HG03280 (cell line): ENCODE measurements at regions not wholly inside any gene's neighbourhood (a gene's known extent, or its start where the extent isn't known, plus 50 kb on each side); places are given as distances from the start of the nearest gene placed in this dataset.
A peak's percentile ranks its signal among the peaks of the same experiment; 100 is the strongest.

ENCODE experiments used
- ATAC-seq: cut with Tn5 transposase; IDR thresholded peaks from one replicate; pipeline ENCODE4 v1.9.1; 2021; ENCODE audit warnings: mild to moderate bottlenecking, moderate library complexity; ENCODE audit not compliant: unreplicated experiment

DNA sequence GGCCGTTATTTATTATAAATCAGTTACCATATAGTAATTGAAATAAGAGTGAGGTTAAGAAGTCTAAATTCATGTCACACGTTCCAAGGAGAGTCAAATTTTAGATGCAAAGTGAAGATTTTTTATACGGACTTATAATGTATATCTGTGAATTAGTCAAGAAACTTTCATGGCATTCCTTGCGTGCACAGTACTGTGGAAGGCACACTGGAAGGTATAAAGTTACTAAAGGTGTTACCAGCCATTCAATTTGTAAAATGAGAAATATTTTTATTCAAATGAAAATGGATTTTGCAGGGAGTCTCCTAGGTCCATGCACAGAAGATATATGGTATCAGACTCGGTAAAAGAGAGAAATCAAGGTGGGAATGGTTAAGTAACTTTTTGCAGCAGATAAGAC is 408.1 kb upstream of the CTNND2 start:
- no peak for ATAC-seq

DNA sequence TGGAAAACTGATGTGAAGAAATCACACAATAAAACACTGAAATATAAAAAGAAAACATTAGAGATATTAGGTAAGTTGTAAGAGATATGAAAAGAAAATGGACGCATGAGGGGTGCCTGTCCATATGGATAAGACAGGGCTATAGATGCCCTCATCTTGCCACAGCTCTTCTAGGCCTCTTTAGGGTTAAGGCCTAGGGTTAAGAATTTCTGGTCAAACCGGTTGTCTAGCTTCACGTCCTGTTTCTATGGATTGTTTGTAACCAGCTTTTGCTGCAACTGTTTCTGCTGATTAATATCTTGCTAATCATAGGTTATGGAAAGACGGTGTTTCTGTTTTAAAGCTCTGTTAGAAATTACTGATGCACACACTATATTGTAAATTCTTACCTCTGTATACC is 389.9 kb upstream of the CTNND2 start:
- ATAC-seq = no peak

DNA sequence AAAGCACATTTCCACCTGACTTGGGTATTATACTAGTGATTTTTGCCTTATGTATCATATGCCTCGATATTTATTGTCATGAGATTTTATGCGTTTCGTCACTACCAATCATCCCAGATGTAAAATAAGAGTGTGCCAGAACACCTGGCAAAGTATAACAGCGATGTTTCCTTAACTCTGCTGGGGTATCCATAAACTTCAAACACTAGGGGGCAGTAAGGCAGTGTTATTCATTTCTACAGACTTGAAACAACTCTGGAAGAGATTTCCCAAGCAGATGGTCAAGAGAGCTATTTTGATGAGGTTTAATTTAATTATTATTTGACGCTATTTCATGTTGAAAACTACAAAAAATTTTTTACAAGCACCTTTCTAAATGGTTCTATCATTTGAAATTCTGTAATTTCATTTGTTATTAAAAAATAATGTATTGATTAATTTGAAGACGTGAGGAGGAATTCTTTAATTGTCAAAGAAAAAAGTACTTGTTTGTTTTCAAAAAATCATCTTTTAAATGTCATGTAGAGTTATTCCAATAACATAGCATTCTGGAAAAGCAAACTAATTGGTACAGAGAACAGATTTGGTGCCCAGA is 388.5 kb upstream of the CTNND2 start:
- no peak for ATAC-seq

DNA sequence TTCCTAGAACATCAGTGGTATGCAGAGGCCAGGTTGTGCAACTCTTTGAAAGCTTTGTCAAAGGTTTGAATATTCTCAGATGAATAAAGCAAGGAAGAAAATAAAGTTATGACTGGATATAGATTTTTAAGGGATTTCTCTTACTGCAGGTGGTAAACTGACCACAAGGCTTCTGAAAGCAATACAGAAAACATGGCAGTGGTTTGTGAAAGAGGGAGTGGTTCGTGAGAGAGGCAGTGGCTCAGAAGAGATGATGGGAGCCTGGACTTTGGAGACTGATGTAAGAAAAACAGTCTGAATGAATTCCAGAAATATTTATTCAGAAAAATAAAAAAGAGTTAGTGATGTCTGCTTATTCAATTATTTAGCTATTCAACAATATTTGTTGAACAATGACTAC is 380.4 kb upstream of the CTNND2 start:
- no peak for ATAC-seq

DNA sequence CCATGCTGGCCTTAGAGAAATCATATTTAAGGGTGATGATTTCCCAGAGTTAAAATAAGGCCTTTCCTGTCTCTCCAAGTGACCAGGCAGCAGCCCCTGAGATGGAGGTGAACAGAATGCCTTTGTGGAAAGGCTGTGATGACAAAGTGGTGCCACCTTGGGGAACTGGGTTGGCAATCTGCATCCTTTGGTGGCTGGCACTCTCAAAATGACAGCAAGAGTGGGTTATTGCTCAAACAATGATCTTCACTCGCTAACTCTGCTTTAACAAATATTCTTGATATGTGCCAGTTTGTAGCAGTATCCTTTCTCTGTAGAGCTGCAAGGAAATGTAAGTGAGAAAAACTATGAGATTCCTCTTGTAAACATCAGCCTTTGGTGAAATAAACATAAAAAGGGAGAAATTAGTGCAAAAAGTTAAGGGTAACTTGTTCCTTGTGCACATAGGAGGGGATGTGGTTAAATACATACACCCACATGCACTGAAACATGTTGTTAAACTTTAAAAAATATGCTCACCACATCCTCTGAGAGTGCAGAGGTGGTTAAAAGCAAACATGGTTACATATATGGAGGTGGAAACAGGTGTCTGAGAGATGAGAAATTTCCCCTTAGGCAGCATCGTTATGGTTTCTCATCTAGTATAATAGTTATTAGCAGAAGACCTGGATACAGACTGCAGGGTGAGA is 373.4 kb upstream of the CTNND2 start:
- ATAC-seq = peak; percentile 70

DNA sequence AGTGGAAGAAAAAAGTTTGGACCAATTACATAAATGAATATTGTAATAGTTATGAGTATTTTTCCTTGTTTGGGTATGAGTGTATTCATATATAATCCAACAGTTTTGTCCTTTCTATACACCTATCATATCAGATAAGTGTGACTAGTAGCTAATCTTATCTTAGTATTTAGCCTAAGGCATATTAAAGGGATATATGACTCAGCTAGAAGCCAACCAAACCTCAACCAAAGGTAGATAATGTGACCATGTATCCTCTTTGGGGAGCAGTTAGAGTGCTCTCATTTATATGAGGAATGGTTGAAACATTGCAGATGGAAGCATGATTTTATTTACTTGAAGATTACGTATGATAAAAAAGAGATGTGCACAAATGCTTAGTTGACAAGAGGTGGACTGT is 370.0 kb upstream of the CTNND2 start:
- no peak for ATAC-seq

DNA sequence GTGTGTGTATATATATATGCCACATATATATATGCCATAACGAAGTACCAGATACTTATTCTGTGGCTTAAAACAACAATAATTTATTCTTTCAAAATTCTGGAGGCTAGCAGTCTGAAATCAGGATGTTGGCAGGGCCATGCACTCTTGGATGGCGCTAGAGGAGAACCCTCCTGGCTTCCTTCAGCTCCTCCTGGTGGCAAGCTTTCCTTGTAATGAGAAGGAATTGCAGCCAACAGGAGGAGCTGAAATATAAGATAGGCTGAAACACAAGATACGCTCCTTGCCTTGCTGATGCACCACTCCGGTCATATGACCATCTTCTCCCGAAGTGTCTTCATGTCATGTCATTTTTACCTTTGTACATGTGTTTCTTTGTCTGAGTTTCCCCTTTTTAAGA is 368.1 kb upstream of the CTNND2 start:
- no peak for ATAC-seq

DNA sequence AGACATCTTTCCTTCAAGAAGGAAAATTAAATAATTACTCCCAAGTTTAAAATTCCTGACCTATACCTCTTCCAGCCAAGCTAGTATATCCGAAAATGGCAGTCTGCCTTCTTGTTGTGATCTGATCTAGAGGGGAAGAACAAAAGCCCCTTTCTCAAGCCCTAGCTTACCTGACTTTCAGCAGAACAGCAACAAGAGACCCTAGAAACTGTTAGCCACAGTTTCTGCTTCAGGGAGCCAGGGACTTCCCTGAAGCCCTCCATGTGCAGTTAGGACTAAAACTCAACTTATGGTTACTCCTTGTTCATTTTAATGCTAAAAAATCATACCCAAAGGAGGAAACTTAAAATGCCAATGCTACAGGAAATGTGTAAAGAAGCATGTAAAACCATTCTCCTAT is 366.7 kb upstream of the CTNND2 start:
- no peak for ATAC-seq

DNA sequence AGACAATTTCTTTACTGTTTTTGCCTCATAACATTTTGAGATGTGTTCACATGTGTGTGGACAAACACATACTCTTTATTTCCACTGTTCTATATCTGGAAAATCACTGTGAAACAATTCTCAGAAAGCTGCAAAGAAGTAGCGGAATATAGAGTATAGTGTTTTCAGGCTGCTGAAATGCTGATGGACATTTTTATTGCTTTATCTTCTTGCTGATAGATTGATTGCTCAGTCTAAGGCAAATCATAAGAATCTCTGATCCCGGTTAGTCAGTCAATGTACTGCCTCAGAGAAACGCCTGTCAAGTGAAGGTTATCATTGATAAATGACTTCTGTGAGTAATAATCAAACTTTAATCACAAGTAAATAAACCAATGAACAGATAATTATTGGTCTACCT is 364.9 kb upstream of the CTNND2 start:
- no peak for ATAC-seq

DNA sequence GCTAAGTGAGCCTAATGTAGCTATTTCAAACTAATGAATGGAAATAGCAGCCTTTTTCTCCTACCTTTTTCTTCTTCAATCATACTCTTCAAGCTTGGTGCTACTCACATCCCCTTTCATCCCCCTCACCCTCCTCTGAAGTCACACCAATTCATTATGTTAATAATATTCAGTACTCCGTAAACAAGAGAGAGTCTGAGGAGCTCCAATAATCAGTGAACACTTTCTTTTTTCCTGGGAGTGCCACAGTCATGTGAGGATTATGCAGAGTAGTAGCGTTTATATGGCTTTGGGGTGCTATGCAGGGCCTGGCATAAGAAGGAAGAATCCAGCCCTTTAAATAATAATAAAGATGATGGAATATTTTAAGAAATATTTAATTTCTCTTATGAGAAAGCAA is 354.3 kb upstream of the CTNND2 start:
- no peak for ATAC-seq

DNA sequence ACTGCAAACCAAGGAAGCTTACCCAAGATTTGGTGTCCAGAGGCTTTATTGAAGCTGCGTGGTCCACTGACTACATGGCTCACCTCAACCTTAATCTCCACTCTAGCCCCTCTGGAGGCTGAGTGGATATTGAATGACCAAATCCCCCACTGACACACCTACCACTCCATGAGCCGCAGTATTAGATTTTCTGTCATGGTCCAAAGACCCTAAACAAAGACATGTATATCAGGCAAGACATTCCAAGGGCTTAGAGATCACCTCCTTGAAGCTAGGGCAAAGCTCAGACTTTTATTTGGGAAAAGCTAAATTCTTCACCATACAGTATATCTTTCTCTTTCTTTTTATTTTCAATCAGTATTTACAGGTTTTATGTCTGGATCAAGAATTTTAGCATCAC is 346.2 kb upstream of the CTNND2 start:
- no peak for ATAC-seq

DNA sequence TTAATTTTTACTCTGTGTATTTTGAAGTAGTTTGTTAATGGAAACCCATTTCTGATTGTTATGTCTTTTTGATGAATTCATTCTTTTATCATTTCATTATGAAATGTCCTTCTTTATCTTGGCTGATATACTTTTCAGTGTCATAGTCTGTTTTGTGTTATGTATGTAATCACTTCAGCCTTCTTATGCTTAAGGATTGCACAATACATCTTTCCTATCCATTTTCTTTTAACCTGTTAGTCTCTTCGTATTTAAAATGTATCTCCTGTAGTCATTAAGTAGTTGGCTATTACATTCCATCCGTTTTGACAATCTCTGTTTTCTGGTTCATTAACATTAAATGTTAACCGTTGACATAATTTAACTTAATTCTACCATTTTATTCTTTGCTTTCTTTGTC is 344.6 kb upstream of the CTNND2 start:
- ATAC-seq = no peak

DNA sequence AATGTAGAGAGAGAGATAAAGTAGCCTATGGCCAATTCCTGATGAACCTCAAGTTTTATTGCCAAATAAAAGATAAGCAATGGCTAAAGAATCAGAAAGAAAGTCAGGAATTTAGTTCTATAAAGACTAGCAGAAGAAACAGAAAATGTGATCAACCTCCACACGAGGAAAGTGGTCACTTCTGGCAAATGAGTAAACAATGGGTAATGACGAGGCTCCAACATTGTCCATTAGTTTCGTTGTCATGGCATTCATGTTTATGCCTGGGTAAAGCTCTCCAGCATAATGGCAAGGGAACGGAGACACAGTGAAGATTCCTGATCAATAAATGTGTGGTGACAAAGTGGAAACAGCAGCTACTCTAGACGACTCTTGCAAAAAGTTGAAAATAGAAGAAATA is 341.8 kb upstream of the CTNND2 start:
- no peak for ATAC-seq

DNA sequence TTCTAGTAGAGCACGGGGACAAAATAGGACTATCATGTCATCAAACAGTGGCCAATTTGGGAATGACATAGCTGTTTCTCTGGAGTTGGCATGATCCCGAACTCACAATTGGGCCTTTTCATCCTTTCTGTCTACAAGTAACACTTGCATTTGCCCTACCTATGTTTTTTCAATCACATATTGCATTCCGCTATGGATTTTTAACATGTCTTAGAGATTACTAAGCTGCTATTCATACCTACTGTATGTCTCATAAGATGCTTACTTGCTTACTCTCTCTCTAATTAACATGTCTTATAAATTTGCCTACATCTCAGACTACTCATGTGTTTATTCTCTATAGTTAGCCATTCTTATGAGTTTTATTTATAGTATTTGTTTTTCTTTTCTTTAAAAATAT is 341.2 kb upstream of the CTNND2 start:
- no peak for ATAC-seq

DNA sequence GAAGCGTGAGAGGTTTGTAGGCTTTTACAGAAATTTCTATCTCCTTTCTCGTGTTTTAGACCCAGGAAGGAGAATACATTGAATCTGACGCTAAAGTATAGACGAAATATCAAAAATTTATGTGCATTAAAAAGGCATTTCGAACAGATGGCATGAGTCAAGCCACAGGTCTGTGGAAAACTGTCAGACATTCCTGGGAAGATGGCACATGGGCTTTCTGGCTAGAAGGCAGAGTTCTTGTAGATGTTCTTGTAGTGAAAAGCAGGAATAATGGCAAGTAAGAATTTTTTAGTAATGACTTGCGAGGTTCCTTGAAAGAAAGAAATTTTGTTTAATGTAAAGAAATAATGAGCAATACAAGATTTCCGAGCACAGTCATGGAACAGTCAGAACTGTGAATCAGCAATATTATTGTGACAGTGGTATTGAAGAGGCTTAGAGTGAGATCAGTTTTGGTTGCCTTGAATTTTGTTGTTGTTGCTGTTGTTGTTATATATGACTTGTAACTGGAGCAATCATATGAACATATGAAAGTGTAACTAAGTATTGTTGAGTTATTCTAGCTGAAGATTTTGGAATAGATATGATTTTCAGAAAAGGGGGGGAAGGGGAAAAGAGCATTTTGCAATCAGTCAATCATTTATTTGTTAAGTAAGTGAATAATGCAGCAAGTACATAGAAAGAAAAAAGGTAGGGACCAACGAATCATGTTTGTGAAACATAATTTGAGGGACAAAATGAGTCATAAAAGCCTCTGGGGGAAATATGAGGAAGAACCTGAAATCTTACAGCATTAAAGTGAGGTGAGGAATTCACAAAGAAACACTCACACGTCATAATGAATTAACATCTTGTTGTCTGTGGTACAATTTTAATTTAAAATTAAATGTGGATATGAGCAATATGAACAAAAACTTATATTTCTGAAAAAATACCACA is 339.0 kb upstream of the CTNND2 start:
- no peak for ATAC-seq

DNA sequence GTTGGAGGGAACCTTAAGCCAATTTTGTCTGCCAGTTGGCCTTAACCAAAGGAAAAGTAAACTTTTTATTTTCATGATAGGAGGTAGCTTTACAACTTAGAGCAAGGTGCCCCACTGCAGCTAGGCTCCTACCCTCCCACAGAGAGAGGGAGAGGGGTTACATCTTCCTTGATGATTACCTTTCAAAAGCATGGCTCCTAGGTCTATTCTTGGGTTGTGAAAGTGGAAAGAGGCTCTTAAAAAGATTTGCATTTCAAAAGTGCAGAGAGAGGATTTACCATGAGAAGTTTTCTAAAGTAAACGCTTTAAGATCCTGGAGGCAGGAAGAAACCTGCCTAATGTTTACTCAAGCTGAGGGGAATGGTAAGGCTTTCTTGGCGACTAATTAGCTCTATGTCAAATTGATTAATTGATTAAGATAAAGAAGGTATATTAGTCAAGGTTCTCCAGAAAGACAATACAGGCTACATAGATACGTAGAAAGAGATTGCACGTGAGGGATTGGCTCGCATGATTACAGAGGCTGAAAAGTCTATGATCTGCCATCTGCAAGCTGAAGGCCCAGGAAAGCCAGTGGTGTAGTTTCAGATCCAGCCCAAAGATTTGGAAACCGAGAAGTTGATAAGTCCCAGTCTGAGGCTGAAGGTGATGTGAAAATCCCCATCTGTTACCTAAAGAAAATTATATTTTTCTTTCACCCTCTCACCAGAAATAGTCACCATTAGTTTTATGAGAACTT is 333.8 kb upstream of the CTNND2 start:
- ATAC-seq = no peak

DNA sequence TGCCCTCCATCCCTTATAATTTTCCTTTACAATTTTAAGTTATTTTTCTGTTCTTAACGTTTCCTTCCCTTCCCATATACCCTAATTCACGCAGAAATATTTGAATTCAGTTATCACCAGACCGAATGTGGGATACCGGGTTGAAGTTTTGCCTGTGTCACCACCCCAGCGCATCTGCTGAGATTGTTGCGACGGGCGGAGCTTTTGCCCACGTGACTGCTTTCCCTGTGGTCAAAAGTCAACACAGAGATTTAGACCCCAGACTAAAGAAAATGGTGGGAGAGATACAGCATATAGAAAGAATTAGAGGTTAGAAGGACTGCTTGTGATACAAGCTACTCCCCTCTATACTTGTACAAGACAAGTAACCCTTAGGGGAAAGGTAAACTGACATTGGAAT is 326.4 kb upstream of the CTNND2 start:
- ATAC-seq = no peak

DNA sequence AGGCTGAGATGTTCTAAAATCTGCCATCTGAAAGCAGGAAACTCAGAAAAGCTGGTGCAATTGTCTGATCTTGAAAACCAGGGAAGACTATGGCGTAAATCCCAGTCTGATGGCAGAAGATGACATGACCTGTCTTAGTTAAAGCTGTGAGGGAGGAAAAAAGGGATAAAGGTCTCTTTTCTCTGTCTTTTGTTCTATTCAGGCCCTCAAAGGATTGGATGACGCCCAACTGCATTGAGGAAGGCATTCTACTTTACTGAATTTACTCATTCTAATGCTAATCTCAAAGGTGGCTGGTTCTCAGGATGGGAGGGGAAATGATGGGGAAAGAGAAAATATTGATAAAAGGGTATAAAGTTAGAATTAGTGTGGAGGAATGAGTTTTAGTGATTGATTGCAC is 312.8 kb upstream of the CTNND2 start:
- no peak for ATAC-seq

DNA sequence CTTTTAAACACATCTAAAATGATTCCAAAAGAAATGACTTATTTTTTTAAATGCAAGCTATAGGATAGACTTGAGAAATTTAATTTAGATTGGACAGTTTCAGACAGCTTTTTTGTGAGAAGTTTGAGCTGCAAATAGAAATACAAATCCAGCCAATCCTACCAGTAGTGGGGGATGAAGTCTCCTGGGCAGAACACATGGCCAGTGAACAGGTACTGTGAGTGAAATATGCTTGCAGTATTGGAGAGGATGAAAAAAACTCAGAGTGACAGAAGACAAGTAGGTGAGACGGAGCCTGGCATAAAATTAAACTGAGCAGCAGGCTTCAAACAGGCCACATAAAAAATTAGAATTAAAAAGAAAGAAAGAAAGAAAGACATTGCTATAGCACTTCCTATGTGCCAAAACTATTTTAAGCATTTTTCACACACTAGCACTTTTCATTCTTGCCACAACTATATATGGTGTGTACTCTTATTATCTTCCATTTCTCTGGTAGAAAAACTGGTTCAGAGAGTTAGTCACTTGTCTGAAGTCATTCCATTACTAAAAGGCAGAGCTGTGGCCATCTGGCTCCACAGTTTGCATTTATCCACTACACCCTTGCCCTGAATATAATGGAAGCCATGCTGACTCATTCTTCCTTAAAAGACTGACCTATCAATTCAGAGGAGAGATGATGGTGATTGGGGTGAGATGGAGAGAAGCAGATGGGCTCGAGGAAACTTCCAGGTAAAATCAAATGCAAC is 310.2 kb upstream of the CTNND2 start:
- ATAC-seq = no peak

DNA sequence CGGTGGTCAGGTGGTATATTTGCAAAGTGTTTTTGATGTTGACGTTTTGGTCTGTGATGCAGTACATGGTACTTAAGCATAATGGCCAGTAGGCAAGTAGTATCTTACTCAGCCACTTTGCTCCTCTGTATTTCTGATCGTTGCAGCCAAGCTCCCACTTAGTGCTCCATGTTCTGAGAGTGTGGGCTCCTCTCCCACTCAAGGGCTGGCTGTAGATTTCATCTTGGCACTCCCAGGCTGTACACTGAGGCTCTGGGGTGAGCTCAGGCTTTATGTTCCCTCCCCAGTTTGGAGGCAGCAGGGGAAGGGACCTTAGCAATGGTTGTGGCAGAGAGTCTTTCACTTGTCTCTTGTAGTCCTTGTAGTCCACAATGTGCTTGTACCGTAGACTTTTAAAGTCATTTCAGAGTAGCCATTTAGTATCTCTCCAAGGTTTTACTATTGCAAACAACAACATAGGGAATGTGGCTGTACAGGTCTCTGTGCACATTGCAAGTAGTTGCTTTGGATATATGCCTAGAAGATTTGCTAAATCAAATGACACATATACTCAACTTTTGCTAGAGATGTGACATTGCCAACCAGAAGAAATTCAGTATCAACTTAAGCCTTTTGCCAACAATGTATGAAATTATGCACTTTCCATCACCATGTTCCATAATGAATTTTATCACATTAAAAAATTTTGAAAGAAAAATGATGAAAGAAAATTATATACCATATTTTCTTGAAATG is 304.3 kb upstream of the CTNND2 start:
- no peak for ATAC-seq
